Activated CD4-positive, alpha-beta T cell treated with anti-CD3 and anti-CD28 coated beads, Interleukin-2, amount 10 ng/mL, durations not matched to agents 24 days and 14 days (primary cell): ENCODE measurements at regions not wholly inside any gene's neighbourhood (a gene's known extent, or its start where the extent isn't known, plus 50 kb on each side); places are given as distances from the start of the nearest gene placed in this dataset.
A peak's percentile ranks its signal among the peaks of the same experiment; 100 is the strongest.

Source experiments
- DNase-seq: peaks from one replicate; pipeline ENCODE4 v3.0.0; 2022
- H3K27ac Mint-ChIP-seq: one replicate; pipeline ENCODE4 v1.8.0; 2022; ENCODE audit warnings: mild to moderate bottlenecking, mixed read lengths
- H3K27me3 Mint-ChIP-seq: one replicate; pipeline ENCODE4 v1.8.0; 2022; ENCODE audit warnings: mixed read lengths
- H3K36me3 Mint-ChIP-seq: one replicate; pipeline ENCODE4 v1.8.0; 2022; ENCODE audit warnings: low read depth, mild to moderate bottlenecking, mixed read lengths
- H3K4me1 Mint-ChIP-seq: one replicate; pipeline ENCODE4 v1.8.0; 2021; ENCODE audit warnings: mixed read lengths
- H3K4me3 Mint-ChIP-seq: one replicate; pipeline ENCODE4 v1.8.0; 2022; ENCODE audit warnings: mild to moderate bottlenecking, moderate library complexity, mixed read lengths
- H3K9me3 Mint-ChIP-seq: one replicate; pipeline ENCODE4 v1.8.0; 2021; ENCODE audit warnings: mixed read lengths
- intact Hi-C: fragments of 100-400 bp; cut with micrococcal nuclease; formaldehyde crosslinking; loops from one replicate; pipeline ENCODE4 v1.15.1; 2023

- H3K4me1 Mint-ChIP-seq = no peaks in the 10 kb centered on the region
- H3K36me3 Mint-ChIP-seq = no peaks in the 10 kb centered on the region
- H3K27ac Mint-ChIP-seq = no peak overlapping the region
- H3K4me3 Mint-ChIP-seq = no peak overlapping the region
- H3K9me3 Mint-ChIP-seq = no peaks in the 10 kb centered on the region
- peaks cover 15% of the 10 kb centered on the region for H3K27me3 Mint-ChIP-seq
- no peak for DNase-seq
- intact Hi-C loops = loop anchor here (10.0 kb wide), 1 partner anchor 1425 kb away; the partner anchor contains the start of gene RAB38
Observed at GRCh38 chr11:86749821-86750401, 50.4 kb upstream of the PRSS23 start.

DNA sequence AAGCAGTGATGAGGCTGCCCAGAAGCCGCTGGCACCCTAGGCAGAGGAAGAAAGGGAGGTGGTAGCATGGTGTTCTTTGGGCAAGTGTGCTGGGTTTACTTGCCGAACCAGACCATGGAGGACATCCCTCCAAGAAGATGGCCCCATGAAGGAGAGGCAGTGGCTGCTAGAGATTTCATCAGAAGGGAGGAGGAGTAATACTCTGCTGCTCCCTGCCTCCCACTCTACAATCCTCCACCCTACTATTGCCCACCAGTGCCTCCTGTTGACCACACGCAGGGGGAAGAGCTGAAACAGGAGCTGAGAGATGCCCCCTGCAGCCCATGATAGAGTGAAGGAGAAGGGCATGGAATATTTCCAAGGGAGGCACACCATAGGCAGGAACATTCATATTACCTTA, 51.0 kb upstream of the PRSS23 start:
- peaks cover 15% of the 10 kb centered on the region for H3K27me3 Mint-ChIP-seq
- H3K9me3 Mint-ChIP-seq = no peaks in the 10 kb centered on the region

DNA sequence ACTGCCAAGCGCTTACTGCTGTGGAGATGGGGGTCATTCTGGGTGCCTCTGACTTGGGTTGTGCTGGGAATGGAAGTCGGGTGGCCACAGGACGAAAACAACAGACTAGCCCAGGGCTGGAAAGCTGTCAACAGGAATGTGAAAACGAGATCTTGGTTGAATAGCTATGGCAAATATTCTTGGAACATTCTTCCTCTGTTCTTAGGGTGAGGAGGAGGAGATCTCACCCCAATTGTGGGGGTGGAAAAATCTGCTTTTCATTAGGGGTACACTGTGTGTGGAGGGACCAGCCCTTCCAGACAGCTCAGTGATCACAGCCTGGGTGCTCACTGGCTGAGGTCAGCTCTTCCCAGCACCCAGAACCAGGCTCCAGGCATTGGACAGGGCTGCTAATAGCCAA, 52.0 kb upstream of the PRSS23 start:
- intact Hi-C loops = loop anchor here (10.0 kb wide), 1 partner anchor 1427 kb away; the partner anchor contains the start of gene RAB38
- no peaks in the 10 kb centered on the region for H3K36me3 Mint-ChIP-seq
- DNase-seq = peak; percentile 26
- H3K27me3 Mint-ChIP-seq = peaks cover 15% of the 10 kb centered on the region
- no peaks in the 10 kb centered on the region for H3K9me3 Mint-ChIP-seq
- H3K4me3 Mint-ChIP-seq = no peak overlapping the region
- H3K27ac Mint-ChIP-seq = no peak overlapping the region
- peaks cover 6% of the 10 kb centered on the region for H3K4me1 Mint-ChIP-seq

More for the DNA sequence above, 51.0 kb upstream of the PRSS23 start:
- intact Hi-C loops = loop anchor here (10.0 kb wide), 1 partner anchor 1425 kb away; the partner anchor contains the start of gene RAB38
- Mint-ChIP-seq H3K36me3 (no peaks in the 10 kb centered on the region), H3K4me1 (no peaks in the 10 kb centered on the region), H3K4me3 (no peak overlapping the region), H3K27ac (no peak overlapping the region)
- DNase-seq = no peak

- DNase-seq = peak; percentile 24
- H3K36me3 Mint-ChIP-seq = no peaks in the 10 kb centered on the region
- H3K4me3 Mint-ChIP-seq = no peak overlapping the region
- H3K4me1 Mint-ChIP-seq = peaks cover 9% of the 10 kb centered on the region
- no peak overlapping the region for H3K27ac Mint-ChIP-seq
- intact Hi-C loops = loop anchor here (10.0 kb wide), 1 partner anchor 1427 kb away; the partner anchor contains the start of gene RAB38
- H3K27me3 Mint-ChIP-seq = peaks cover 15% of the 10 kb centered on the region
- H3K9me3 Mint-ChIP-seq = no peaks in the 10 kb centered on the region
Observed at GRCh38 chr11:86747801-86748200, 52.5 kb upstream of the PRSS23 start.

DNA sequence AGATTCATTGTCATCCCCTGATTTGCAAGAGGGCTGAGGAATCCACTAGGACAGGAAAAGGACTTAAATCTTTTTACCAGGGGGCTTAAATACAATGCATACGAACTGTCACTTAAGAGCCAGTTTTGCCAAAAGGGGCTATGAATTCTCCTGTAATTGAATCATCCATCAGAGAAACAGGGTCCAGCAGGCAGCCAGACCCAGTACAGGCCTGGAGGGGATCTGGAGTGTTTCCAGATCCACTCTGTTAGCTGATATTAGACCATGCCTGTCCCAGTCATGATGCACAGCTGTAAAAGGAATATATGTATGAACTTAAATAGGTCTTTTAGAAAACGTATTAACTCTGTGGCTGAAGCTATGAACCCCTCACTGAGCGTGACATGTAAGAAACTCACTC, 53.8 kb upstream of the PRSS23 start:
- DNase-seq = peak; percentile 45
- Mint-ChIP-seq H3K9me3 (no peaks in the 10 kb centered on the region), H3K27me3 (peaks cover 15% of the 10 kb centered on the region), H3K4me3 (no peak overlapping the region), H3K36me3 (no peaks in the 10 kb centered on the region), H3K4me1 (peaks cover 18% of the 10 kb centered on the region), H3K27ac (no peak overlapping the region)
- intact Hi-C loops = loop anchor here (10.0 kb wide), 1 partner anchor 1428 kb away; the partner anchor contains the start of gene RAB38

DNA sequence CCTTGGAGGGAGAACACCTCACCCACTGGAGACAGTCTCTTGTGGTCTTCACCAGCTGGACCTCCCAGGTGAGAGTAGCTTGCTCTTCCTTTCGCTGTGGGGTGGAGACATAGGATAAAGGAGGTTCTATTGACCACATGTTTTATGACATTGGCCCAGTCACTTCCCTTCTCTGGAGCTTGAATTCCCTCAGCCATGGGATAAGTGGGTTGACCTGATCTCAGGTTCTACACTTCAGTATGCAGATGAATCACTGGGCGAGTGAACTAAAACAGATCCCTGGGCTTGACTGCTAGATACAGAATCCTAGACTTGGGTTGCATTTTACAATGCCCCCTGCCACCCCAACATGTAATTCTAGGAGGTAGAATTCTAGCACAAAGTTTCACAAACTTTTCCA, 54.8 kb upstream of the PRSS23 start:
- Mint-ChIP-seq H3K4me3 (no peak overlapping the region), H3K27me3 (peaks cover 10% of the 10 kb centered on the region), H3K9me3 (no peaks in the 10 kb centered on the region), H3K4me1 (peaks cover 23% of the 10 kb centered on the region), H3K36me3 (no peaks in the 10 kb centered on the region), H3K27ac (no peak overlapping the region)
- intact Hi-C loops = loop anchor here (10.0 kb wide), 1 partner anchor 1429 kb away; the partner anchor contains the start of gene RAB38
- DNase-seq = no peak

DNA sequence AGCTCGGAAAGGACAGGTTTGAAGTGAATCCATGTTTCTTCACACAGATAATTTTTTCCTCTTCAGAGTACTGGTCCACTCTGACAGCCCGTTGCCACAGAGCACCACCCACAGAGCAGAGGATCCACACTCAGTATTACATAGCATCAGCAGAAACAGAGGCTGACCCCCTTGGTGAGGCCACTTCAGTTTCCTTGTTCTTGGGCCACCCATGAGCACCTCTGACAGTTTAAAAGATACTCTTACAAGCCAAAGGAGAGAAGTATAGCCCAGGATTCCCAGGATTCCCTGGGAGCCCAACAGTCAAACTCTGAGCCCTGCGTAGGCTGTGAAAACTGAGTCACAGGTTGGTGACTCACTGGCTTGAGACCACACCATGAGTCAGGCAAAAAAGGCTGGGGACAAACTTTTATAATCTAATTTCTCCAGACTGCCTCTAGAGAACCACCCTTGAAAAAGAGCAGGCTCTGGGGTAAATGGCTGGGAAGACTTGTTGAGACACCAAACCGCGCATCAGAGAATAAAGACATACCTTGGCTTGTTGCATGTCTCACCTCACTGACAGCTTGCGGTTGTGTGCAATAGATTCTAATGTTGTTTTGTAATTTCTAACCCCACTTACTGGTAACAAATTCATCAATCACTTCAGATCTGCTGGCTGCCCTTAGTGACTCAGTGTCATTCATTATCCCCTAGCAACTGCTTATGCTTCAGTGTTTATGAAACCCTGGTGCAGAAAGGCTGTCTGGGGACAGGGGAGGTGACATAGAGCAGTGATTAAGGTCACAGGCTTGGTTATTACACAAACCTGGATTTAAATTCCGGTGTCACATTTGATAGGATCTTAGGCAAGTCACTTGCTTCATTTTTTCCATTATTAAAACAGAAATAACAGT, 56.9 kb upstream of the PRSS23 start:
- peaks cover 2% of the 10 kb centered on the region for H3K27me3 Mint-ChIP-seq
- H3K27ac Mint-ChIP-seq = peak overlapping the region; percentile 71
- DNase-seq = peak; percentile 67
- no peaks in the 10 kb centered on the region for H3K9me3 Mint-ChIP-seq
- intact Hi-C loops = loop anchor here (1.0 to 10.0 kb wide), 8 partner anchors 56 to 1431 kb away; partner anchors contain the start of gene RAB38
- no peak overlapping the region for H3K4me3 Mint-ChIP-seq
- no peaks in the 10 kb centered on the region for H3K36me3 Mint-ChIP-seq
- peaks cover 27% of the 10 kb centered on the region for H3K4me1 Mint-ChIP-seq

DNA sequence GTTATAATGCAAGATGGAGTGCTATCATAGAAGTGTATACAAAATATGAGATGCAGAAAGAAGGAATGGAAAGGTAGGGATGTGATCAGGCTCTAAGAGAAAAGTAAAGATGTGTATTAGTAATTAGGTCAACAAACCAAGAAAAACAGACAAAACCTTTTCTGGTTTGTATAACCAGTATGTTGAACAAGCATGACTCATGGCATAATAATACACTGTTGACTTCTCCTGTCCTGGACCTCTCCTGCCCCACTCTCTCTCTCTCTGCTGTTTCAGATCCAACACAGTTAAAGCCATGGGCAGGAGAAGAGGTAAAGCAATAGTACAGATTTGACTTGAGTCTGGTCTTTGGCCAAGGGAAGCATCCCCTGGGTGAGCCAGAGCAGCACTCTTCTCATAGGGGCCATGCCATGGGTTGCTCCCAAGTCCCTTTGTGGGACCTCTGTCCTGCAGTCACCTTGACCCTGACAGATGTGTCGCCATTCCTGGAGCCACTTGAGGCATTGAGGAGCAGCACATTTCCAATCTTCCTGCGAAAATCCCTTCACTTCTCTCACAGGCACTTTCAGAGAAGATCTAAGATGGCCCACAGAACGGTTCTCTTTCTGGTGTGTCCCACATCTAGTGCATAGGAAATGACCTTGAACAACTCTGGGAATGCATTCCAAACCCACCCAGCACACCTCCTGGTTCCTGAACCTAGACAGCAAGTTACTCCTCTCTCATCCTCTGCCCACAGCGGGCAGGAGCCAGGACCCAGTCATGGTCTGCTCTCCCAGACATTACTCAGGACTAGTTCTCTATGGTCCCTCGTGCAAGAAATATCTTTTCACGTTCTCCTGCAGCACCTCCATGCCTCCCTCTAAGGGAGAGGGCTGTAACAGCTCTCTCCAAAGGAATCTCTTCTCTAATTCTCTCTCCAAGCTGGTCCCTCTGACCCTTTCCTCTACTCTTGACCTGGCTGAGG, 58.2 kb upstream of the PRSS23 start:
- DNase-seq = peak; percentile 50
- Mint-ChIP-seq H3K27ac (no peak overlapping the region), H3K4me3 (no peak overlapping the region), H3K27me3 (peaks cover 2% of the 10 kb centered on the region), H3K9me3 (no peaks in the 10 kb centered on the region), H3K36me3 (no peaks in the 10 kb centered on the region), H3K4me1 (peaks cover 27% of the 10 kb centered on the region)
- intact Hi-C loops = loop anchor here (2.0 to 10.0 kb wide), 6 partner anchors 105 to 1433 kb away; partner anchors contain the start of gene RAB38

- H3K36me3 Mint-ChIP-seq = no peaks in the 10 kb centered on the region
- DNase-seq = no peak
- no peak overlapping the region for H3K4me3 Mint-ChIP-seq
- no peaks in the 10 kb centered on the region for H3K9me3 Mint-ChIP-seq
- no peaks in the 10 kb centered on the region for H3K27me3 Mint-ChIP-seq
- H3K4me1 Mint-ChIP-seq = peaks cover 27% of the 10 kb centered on the region
- H3K27ac Mint-ChIP-seq = no peak overlapping the region
- intact Hi-C loops = loop anchor here (5.0 to 10.0 kb wide), 5 partner anchors 104 to 1433 kb away; partner anchors contain the start of gene RAB38
Observed at GRCh38 chr11:86741484-86741835, 58.9 kb upstream of the PRSS23 start.

DNA sequence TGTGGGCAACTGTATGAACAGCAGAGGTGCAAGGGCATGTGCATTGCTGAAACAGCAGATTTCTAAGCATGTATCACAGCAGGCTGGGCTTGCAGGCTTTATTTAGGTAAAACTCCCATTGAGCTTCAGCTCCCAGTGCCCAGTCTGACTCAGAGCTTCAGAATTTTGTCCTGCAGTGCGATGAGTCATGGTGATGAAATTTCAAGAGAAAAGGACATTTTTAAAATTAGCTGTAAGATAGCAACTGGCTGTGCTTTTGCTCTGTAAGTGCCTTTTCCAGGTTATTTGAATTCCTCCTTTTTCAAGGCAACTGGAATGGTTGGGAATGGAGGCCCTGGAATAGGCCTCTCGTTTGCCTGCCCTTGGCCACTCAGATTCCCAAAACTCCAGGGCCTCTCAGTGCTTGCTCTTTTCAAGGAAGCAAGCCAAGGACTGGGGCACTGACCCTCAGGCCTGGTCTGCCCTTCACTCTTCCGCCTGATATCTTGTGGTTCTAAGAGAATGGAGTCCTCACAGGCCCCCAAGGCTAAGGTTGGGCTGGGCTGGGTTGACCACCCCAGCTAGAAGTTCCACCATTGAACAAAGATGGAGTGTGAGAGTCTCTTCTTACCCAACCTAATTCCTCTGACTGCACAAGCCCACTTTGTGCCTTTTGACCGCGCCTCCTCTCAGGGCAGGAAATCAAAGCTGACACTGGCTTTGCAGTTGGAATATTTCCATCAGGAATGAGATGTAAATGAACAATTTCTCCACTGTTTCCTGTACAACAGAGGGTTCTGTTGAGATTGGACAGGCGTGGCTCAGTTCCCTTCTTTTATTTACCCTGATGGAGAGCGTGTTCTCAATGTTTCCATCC, 59.5 kb upstream of the PRSS23 start:
- no peaks in the 10 kb centered on the region for H3K36me3 Mint-ChIP-seq
- DNase-seq = peak; percentile 55
- no peaks in the 10 kb centered on the region for H3K27me3 Mint-ChIP-seq
- H3K4me3 Mint-ChIP-seq = no peak overlapping the region
- H3K4me1 Mint-ChIP-seq = peaks cover 27% of the 10 kb centered on the region
- intact Hi-C loops = loop anchor here (1.0 to 10.0 kb wide), 6 partner anchors 104 to 1434 kb away; partner anchors contain the start of gene RAB38
- H3K27ac Mint-ChIP-seq = peak overlapping the region; percentile 57
- no peaks in the 10 kb centered on the region for H3K9me3 Mint-ChIP-seq

DNA sequence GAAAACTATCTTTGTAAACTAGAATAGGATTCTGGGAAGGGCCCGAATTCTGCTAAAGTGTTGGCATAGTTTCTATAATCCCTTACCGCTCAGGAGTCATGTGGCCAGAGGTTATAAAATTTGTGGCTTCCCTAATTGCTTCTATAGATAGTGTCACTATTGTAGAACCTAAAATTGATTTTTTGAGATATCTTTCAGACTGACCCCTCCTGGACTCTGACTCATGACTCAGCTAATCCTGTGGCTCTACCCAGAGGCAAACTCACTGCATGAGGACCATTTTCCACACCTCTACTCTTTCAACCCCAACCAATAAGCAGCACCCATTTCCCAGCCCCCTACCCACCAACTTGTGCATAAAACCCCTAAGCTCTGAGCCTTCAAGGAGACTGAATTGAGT, 61.8 kb upstream of the PRSS23 start:
- Mint-ChIP-seq H3K4me1 (peaks cover 24% of the 10 kb centered on the region), H3K27ac (no peak overlapping the region), H3K4me3 (no peak overlapping the region), H3K9me3 (no peaks in the 10 kb centered on the region), H3K27me3 (peaks cover under 1% of the 10 kb centered on the region), H3K36me3 (no peaks in the 10 kb centered on the region)
- no peak for DNase-seq
- intact Hi-C loops = no loop called here

GRCh38 chr11:86737737-86738136, 62.6 kb upstream of the PRSS23 start:
- H3K4me3 Mint-ChIP-seq = no peak overlapping the region
- H3K36me3 Mint-ChIP-seq = no peaks in the 10 kb centered on the region
- peak; percentile 30 for DNase-seq
- no peaks in the 10 kb centered on the region for H3K9me3 Mint-ChIP-seq
- H3K27ac Mint-ChIP-seq = no peak overlapping the region
- peaks cover 17% of the 10 kb centered on the region for H3K4me1 Mint-ChIP-seq
- intact Hi-C loops = no loop called here
- H3K27me3 Mint-ChIP-seq = peaks cover 2% of the 10 kb centered on the region
